IPS-20b (cell line): ENCODE measurements at regions not wholly inside any gene's neighbourhood (a gene's known extent, or its start where the extent isn't known, plus 50 kb on each side); places are given as distances from the start of the nearest gene placed in this dataset.

Source experiments
- H3K27ac ChIP-seq: one replicate; pipeline ENCODE4 v1.5.1; 2013; ENCODE audit warnings: low read length
- H3K27me3 ChIP-seq: 2 replicates; pipeline ENCODE4 v1.6.1; 2013; ENCODE audit warnings: mild to moderate bottlenecking, low read length, inconsistent platforms; ENCODE audit not compliant: insufficient read depth
- H3K36me3 ChIP-seq: 2 replicates; pipeline ENCODE4 v1.6.1; 2013; ENCODE audit warnings: low read depth, mild to moderate bottlenecking, inconsistent platforms, low read length, moderate library complexity; ENCODE audit not compliant: insufficient read depth
- H3K4me1 ChIP-seq: 2 replicates; pipeline ENCODE4 v1.6.1; 2013; ENCODE audit warnings: mild to moderate bottlenecking, control low read depth, inconsistent platforms, low read length, moderate library complexity; ENCODE audit not compliant: insufficient read depth
- H3K4me3 ChIP-seq: 2 replicates; pipeline ENCODE4 v1.5.1; 2013; ENCODE audit warnings: mild to moderate bottlenecking, low read length, inconsistent platforms
- H3K9ac ChIP-seq: 2 replicates; pipeline ENCODE4 v1.6.1; 2013; ENCODE audit warnings: low read depth, mild to moderate bottlenecking, inconsistent platforms, low read length, moderate library complexity
- H3K9me3 ChIP-seq: 2 replicates; pipeline ENCODE4 v1.6.1; 2013; ENCODE audit warnings: mild to moderate bottlenecking, low read depth, low read length, inconsistent platforms; ENCODE audit not compliant: insufficient read depth

- Histone ChIP-seq H3K4me1 (peaks cover 7% of the 10 kb centered on the region), H3K4me3 (no peak overlapping the region), H3K36me3 (no peaks in the 10 kb centered on the region), H3K27me3 (no peaks in the 10 kb centered on the region), H3K9me3 (no peaks in the 10 kb centered on the region), H3K9ac (no peak overlapping the region), H3K27ac (no peak overlapping the region)
These were observed 68.9 kb upstream of the PHACTR2 start for GRCh38 chr6:143608906-143609305.

GRCh38 chr6:143607974-143608373 lies 69.8 kb upstream of the PHACTR2 start:
- Histone ChIP-seq H3K9ac (no peak overlapping the region), H3K9me3 (no peaks in the 10 kb centered on the region)

GRCh38 chr6:143607168-143607567 lies 70.6 kb upstream of the PHACTR2 start:
- Histone ChIP-seq H3K4me3 (no peak overlapping the region), H3K27me3 (no peaks in the 10 kb centered on the region), H3K9ac (no peak overlapping the region), H3K36me3 (no peaks in the 10 kb centered on the region), H3K4me1 (peaks cover 7% of the 10 kb centered on the region), H3K9me3 (no peaks in the 10 kb centered on the region), H3K27ac (no peak overlapping the region)

More at GRCh38 chr6:143607974-143608373, 69.8 kb upstream of the PHACTR2 start:
- Histone ChIP-seq H3K4me1 (peaks cover 7% of the 10 kb centered on the region), H3K4me3 (no peak overlapping the region), H3K27ac (no peak overlapping the region), H3K27me3 (no peaks in the 10 kb centered on the region), H3K36me3 (no peaks in the 10 kb centered on the region)

GRCh38 chr6:143605906-143606521 lies 71.8 kb upstream of the PHACTR2 start:
- H3K4me3 ChIP-seq, result no peak overlapping the region
- H3K36me3 ChIP-seq, result no peaks in the 10 kb centered on the region
- H3K27ac ChIP-seq, result no peak overlapping the region
- H3K4me1 ChIP-seq, result peaks cover 7% of the 10 kb centered on the region
- H3K27me3 ChIP-seq, result no peaks in the 10 kb centered on the region
- H3K9me3 ChIP-seq, result no peaks in the 10 kb centered on the region
- no peak overlapping the region for H3K9ac ChIP-seq

- H3K36me3 ChIP-seq, result no peaks in the 10 kb centered on the region
- H3K27me3 ChIP-seq, result no peaks in the 10 kb centered on the region
- no peak overlapping the region for H3K4me3 ChIP-seq
- H3K9me3 ChIP-seq, result no peaks in the 10 kb centered on the region
- H3K27ac ChIP-seq, result no peak overlapping the region
- no peak overlapping the region for H3K9ac ChIP-seq
- peaks cover 6% of the 10 kb centered on the region for H3K4me1 ChIP-seq
These were observed 74.3 kb upstream of the PHACTR2 start for GRCh38 chr6:143603455-143603854.

GRCh38 chr6:143601504-143601903 lies 76.3 kb upstream of the PHACTR2 start:
- Histone ChIP-seq H3K36me3 (no peaks in the 10 kb centered on the region), H3K4me1 (no peaks in the 10 kb centered on the region), H3K4me3 (no peak overlapping the region), H3K9ac (no peak overlapping the region), H3K27me3 (no peaks in the 10 kb centered on the region), H3K27ac (no peak overlapping the region), H3K9me3 (no peaks in the 10 kb centered on the region)

GRCh38 chr6:143600821-143601220 lies 76.9 kb upstream of the PHACTR2 start:
- H3K4me1 ChIP-seq, result no peaks in the 10 kb centered on the region
- no peak overlapping the region for H3K27ac ChIP-seq
- no peak overlapping the region for H3K9ac ChIP-seq
- no peak overlapping the region for H3K4me3 ChIP-seq
- no peaks in the 10 kb centered on the region for H3K36me3 ChIP-seq
- no peaks in the 10 kb centered on the region for H3K9me3 ChIP-seq
- no peaks in the 10 kb centered on the region for H3K27me3 ChIP-seq

- no peak overlapping the region for H3K27ac ChIP-seq
- no peak overlapping the region for H3K4me3 ChIP-seq
- H3K9me3 ChIP-seq, result no peaks in the 10 kb centered on the region
These were observed 79.2 kb upstream of the PHACTR2 start for GRCh38 chr6:143598466-143599080.

GRCh38 chr6:143596866-143597265 lies 80.9 kb upstream of the PHACTR2 start:
- no peak overlapping the region for H3K4me3 ChIP-seq
- H3K27me3 ChIP-seq, result no peaks in the 10 kb centered on the region
- H3K27ac ChIP-seq, result no peak overlapping the region
- no peaks in the 10 kb centered on the region for H3K36me3 ChIP-seq
- H3K9ac ChIP-seq, result no peak overlapping the region
- H3K9me3 ChIP-seq, result no peaks in the 10 kb centered on the region
- no peaks in the 10 kb centered on the region for H3K4me1 ChIP-seq

More at GRCh38 chr6:143598466-143599080, 79.2 kb upstream of the PHACTR2 start:
- H3K9ac ChIP-seq, result no peak overlapping the region
- H3K36me3 ChIP-seq, result no peaks in the 10 kb centered on the region
- H3K27me3 ChIP-seq, result no peaks in the 10 kb centered on the region
- H3K4me1 ChIP-seq, result no peaks in the 10 kb centered on the region

- H3K36me3 ChIP-seq, result no peaks in the 10 kb centered on the region
- no peaks in the 10 kb centered on the region for H3K27me3 ChIP-seq
- H3K4me1 ChIP-seq, result peaks cover 2% of the 10 kb centered on the region; the same call in 1 of the 2 replicates
- no peak overlapping the region for H3K9ac ChIP-seq
- no peak overlapping the region for H3K27ac ChIP-seq
- no peaks in the 10 kb centered on the region for H3K9me3 ChIP-seq
- H3K4me3 ChIP-seq, result no peak overlapping the region
These were observed 82.3 kb upstream of the PHACTR2 start for GRCh38 chr6:143595251-143596036.

GRCh38 chr6:143594647-143595046 lies 83.1 kb upstream of the PHACTR2 start:
- no peaks in the 10 kb centered on the region for H3K27me3 ChIP-seq
- H3K4me3 ChIP-seq, result no peak overlapping the region

GRCh38 chr6:143592335-143592734 lies 80.8 kb upstream of the FUCA2 start:
- H3K4me1 ChIP-seq, result peaks cover 2% of the 10 kb centered on the region; the same call in 1 of the 2 replicates
- no peak overlapping the region for H3K4me3 ChIP-seq
- no peaks in the 10 kb centered on the region for H3K27me3 ChIP-seq
- H3K9ac ChIP-seq, result no peak overlapping the region
- no peaks in the 10 kb centered on the region for H3K36me3 ChIP-seq
- no peak overlapping the region for H3K27ac ChIP-seq
- H3K9me3 ChIP-seq, result no peaks in the 10 kb centered on the region

More at GRCh38 chr6:143594647-143595046, 83.1 kb upstream of the PHACTR2 start:
- Histone ChIP-seq H3K9me3 (no peaks in the 10 kb centered on the region), H3K9ac (no peak overlapping the region), H3K27ac (no peak overlapping the region), H3K4me1 (peaks cover 2% of the 10 kb centered on the region; the same call in 1 of the 2 replicates), H3K36me3 (no peaks in the 10 kb centered on the region)
